ENCODE measurements at regions not wholly inside any gene's neighbourhood (a gene's known extent, or its start where the extent isn't known, plus 50 kb on each side); places are given as distances from the start of the nearest gene placed in this dataset.
"Not testable (repeated sequence)": the region's sequence is repeated elsewhere in the genome, so short reads cannot be mapped to it uniquely, and the experiment has no call there.

- TF ChIP-seq, protein P1, sequence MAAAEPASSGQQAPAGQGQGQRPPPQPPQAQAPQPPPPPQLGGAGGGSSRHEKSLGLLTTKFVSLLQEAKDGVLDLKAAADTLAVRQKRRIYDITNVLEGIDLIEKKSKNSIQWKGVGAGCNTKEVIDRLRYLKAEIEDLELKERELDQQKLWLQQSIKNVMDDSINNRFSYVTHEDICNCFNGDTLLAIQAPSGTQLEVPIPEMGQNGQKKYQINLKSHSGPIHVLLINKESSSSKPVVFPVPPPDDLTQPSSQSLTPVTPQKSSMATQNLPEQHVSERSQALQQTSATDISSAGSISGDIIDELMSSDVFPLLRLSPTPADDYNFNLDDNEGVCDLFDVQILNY (CRISPR knock-in tag; IDR thresholded peaks at IDR 0.05), result not testable (repeated sequence)
- TF ChIP-seq, protein P2, sequence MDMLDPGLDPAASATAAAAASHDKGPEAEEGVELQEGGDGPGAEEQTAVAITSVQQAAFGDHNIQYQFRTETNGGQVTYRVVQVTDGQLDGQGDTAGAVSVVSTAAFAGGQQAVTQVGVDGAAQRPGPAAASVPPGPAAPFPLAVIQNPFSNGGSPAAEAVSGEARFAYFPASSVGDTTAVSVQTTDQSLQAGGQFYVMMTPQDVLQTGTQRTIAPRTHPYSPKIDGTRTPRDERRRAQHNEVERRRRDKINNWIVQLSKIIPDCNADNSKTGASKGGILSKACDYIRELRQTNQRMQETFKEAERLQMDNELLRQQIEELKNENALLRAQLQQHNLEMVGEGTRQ (CRISPR knock-in tag; IDR thresholded peaks at IDR 0.05), result not testable (repeated sequence)
- TF ChIP-seq JUN (CRISPR knock-in tag; IDR thresholded peaks at IDR 0.05); STAT6 (CRISPR knock-in tag; conservative IDR thresholded peaks at IDR 0.05; ENCODE audit: low read depth); GTF2I (CRISPR knock-in tag; conservative IDR thresholded peaks at IDR 0.05); SP1 (CRISPR knock-in tag; conservative IDR thresholded peaks at IDR 0.05); HMGA2 (CRISPR knock-in tag; IDR thresholded peaks at IDR 0.05): not testable (repeated sequence)
- TF ChIP-seq, protein P3, sequence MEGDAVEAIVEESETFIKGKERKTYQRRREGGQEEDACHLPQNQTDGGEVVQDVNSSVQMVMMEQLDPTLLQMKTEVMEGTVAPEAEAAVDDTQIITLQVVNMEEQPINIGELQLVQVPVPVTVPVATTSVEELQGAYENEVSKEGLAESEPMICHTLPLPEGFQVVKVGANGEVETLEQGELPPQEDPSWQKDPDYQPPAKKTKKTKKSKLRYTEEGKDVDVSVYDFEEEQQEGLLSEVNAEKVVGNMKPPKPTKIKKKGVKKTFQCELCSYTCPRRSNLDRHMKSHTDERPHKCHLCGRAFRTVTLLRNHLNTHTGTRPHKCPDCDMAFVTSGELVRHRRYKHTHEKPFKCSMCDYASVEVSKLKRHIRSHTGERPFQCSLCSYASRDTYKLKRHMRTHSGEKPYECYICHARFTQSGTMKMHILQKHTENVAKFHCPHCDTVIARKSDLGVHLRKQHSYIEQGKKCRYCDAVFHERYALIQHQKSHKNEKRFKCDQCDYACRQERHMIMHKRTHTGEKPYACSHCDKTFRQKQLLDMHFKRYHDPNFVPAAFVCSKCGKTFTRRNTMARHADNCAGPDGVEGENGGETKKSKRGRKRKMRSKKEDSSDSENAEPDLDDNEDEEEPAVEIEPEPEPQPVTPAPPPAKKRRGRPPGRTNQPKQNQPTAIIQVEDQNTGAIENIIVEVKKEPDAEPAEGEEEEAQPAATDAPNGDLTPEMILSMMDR (IDR thresholded peaks at IDR 0.05), result not testable (repeated sequence)
- TF ChIP-seq, protein P4, sequence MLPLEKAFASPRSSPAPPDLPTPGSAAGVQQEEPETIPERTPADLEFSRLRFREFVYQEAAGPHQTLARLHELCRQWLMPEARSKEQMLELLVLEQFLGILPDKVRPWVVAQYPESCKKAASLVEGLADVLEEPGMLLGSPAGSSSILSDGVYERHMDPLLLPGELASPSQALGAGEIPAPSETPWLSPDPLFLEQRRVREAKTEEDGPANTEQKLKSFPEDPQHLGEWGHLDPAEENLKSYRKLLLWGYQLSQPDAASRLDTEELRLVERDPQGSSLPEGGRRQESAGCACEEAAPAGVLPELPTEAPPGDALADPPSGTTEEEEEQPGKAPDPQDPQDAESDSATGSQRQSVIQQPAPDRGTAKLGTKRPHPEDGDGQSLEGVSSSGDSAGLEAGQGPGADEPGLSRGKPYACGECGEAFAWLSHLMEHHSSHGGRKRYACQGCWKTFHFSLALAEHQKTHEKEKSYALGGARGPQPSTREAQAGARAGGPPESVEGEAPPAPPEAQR (CRISPR knock-in tag; IDR thresholded peaks at IDR 0.05), result not testable (repeated sequence)
Measured at GRCh38 chrY:16379458-16379857, 1500.6 kb downstream of the CDY2B start.
